HepG2 (cell line): ENCODE measurements at regions not wholly inside any gene's neighbourhood (a gene's known extent, or its start where the extent isn't known, plus 50 kb on each side); places are given as distances from the start of the nearest gene placed in this dataset.

ENCODE experiments used
- ATAC-seq: fragments of 200-7000 bp; cut with Tn5 transposase; 3 replicates; pipeline ENCODE4 v1.9.1; 2020; ENCODE audit warnings: mild to moderate bottlenecking, moderate library complexity
- BruUV-seq: library from RNA; stranded (reverse); fragments of 400-500 nt; replicated peaks from 2 replicates; lab custom pipeline; 2021; lab: Mats Ljungman, UMichigan
- CTCF ChIA-PET: fragments of 300-600 bp; formaldehyde crosslinking; extraction: SDS; loops from one replicate; lab custom pipeline; 2021; ENCODE audit warnings: low total read pairs, inconsistent platforms, low intra/inter-chr PET ratio; lab: Yijun Ruan, JAX
- POLR2A ChIA-PET: fragments of 350-600 bp; sonication (Branson Sonifier 250); formaldehyde crosslinking; loops from one replicate; lab custom pipeline; 2020; ENCODE audit warnings: antibody characterized with exemption, inconsistent platforms; lab: Yijun Ruan, JAX
- DNase-seq: peaks from one replicate; pipeline ENCODE4 v3.0.0-alpha.2; 2015; ENCODE audit warnings: low spot score
- FAIRE-seq: peaks from 3 replicates; lab custom pipeline; 2011; peaks lifted over from hg19 to GRCh38; lab: Jason Lieb, UNC
- H2AFZ ChIP-seq: one replicate; pipeline ENCODE4 v1.6.1; 2011; ENCODE audit warnings: low read length, inconsistent platforms
- H3K27ac ChIP-seq: fragments of 300-600 bp; 3 replicates; pipeline ENCODE4 v1.8.0; 2011; ENCODE audit warnings: mixed run types, mild to moderate bottlenecking, mixed read lengths, low read length, inconsistent platforms; ENCODE audit not compliant: insufficient read depth; ENCODE audit errors: extremely low read length
- H3K27me3 ChIP-seq, 2 experiments: fragments of 200-600 bp in 1 of 2; 2 replicates in 1 of 2; 3 replicates in 1 of 2; pipeline versions ENCODE4 v1.6.0 to v1.8.0; 2011; ENCODE audit warnings: low read length in 2 of 2, mild to moderate bottlenecking in 2 of 2, moderate library complexity in 2 of 2, inconsistent platforms in 1 of 2; ENCODE audit not compliant: insufficient read depth in 2 of 2, control insufficient read depth in 1 of 2
- H3K36me3 ChIP-seq, 2 experiments: fragments of 200-600 bp in 1 of 2; replicated peaks in 1 of 2; 2 replicates in 1 of 2; 3 replicates in 1 of 2; pipeline versions ENCODE4 v1.5.1 to v1.8.0; 2011; ENCODE audit warnings: low read length in 2 of 2, inconsistent platforms in 1 of 2; ENCODE audit not compliant: insufficient read depth in 2 of 2, control insufficient read depth in 1 of 2
- H3K4me1 ChIP-seq: 2 replicates; pipeline ENCODE4 v1.5.1; 2012; ENCODE audit warnings: low read length, inconsistent platforms; ENCODE audit not compliant: insufficient read depth
- H3K4me2 ChIP-seq: 2 replicates; pipeline ENCODE4 v1.6.0; 2011; ENCODE audit warnings: low read depth, low read length, inconsistent platforms
- H3K4me3 ChIP-seq, 3 experiments: fragments of 200-600 bp in 1 of 3; sonication (generic), shearing (Covaris generic) in 1 of 3; replicated peaks in 1 of 3; 2 replicates each; pipeline ENCODE4 v1.5.1; 2011 to 2016; ENCODE audit warnings: low read length in 3 of 3, inconsistent platforms in 2 of 3, low read depth in 2 of 3, mild to moderate bottlenecking in 2 of 3, control low read depth in 1 of 3, mixed read lengths in 1 of 3; ENCODE audit not compliant: insufficient read depth in 1 of 3
- H3K79me2 ChIP-seq: one replicate; pipeline ENCODE4 v1.6.1; 2011; ENCODE audit warnings: low read length, inconsistent platforms; ENCODE audit not compliant: insufficient read depth
- H3K9ac ChIP-seq: 2 replicates; pipeline ENCODE4 v1.6.0; 2011; ENCODE audit warnings: mild to moderate bottlenecking, low read depth, low read length, inconsistent platforms; ENCODE audit not compliant: insufficient read depth
- H3K9me3 ChIP-seq: 2 replicates; pipeline ENCODE4 v1.5.1; 2012; ENCODE audit warnings: mild to moderate bottlenecking, low read length
- H4K20me1 ChIP-seq: 2 replicates; pipeline ENCODE4 v1.6.0; 2011; ENCODE audit warnings: inconsistent platforms, mild to moderate bottlenecking, low read length, moderate library complexity; ENCODE audit not compliant: insufficient read depth
- CC2D1A ChIP-seq: sonication (generic); formaldehyde crosslinking; IDR thresholded peaks from 2 replicates; pipeline ENCODE4 v1.8.1; 2023; ENCODE audit warnings: mild to moderate bottlenecking, missing genetic modification reagents
- CSRNP1 ChIP-seq: sonication (generic); formaldehyde crosslinking; IDR thresholded peaks from 2 replicates; pipeline ENCODE4 v1.8.1; 2023; ENCODE audit warnings: mild to moderate bottlenecking, missing genetic modification reagents
- FOXP1 ChIP-seq, 2 experiments: fragments of 450-650 bp in 1 of 2; IDR thresholded peaks; 2 replicates each; pipeline ENCODE4 v1.6.1; 2017 to 2018; ENCODE audit warnings: antibody characterized with exemption in 1 of 2
- SALL1 ChIP-seq: sonication (generic); formaldehyde crosslinking; IDR thresholded peaks from 2 replicates; pipeline ENCODE4 v1.8.0; 2022; ENCODE audit warnings: mild to moderate bottlenecking, missing genetic modification reagents
- SATB2 ChIP-seq: sonication (generic); formaldehyde crosslinking; IDR thresholded peaks from 2 replicates; pipeline ENCODE4 v1.5.0; 2020; ENCODE audit warnings: missing genetic modification reagents
- TRAFD1 ChIP-seq: sonication (generic); formaldehyde crosslinking; IDR thresholded peaks from 2 replicates; pipeline ENCODE4 v1.5.1; 2020; ENCODE audit warnings: missing genetic modification reagents, mild to moderate bottlenecking, borderline replicate concordance
- ZBTB40 ChIP-seq, 2 experiments: fragments of 450-650 bp in 1 of 2; sonication (generic) in 1 of 2; formaldehyde crosslinking in 1 of 2; IDR thresholded peaks; 2 replicates each; pipeline versions ENCODE4 v1.6.1 to v1.8.0; 2016 to 2022; ENCODE audit warnings: antibody characterized with exemption in 1 of 2, mild to moderate bottlenecking in 1 of 2, missing genetic modification reagents in 1 of 2
- ZFP36L2 ChIP-seq: sonication (generic); formaldehyde crosslinking; IDR thresholded peaks from 2 replicates; pipeline ENCODE4 v1.4.0; 2020; ENCODE audit warnings: missing genetic modification reagents
- ZNF256 ChIP-seq: sonication (generic); formaldehyde crosslinking; conservative IDR thresholded peaks from 2 replicates; pipeline ENCODE4 v1.4.0; 2020; ENCODE audit warnings: missing genetic modification reagents
- ZNF33A ChIP-seq: sonication (generic); formaldehyde crosslinking; IDR thresholded peaks from 2 replicates; pipeline ENCODE4 v1.5.1; 2020; ENCODE audit warnings: missing genetic modification reagents, mild to moderate bottlenecking, moderate library complexity, borderline replicate concordance
- ZNF816 ChIP-seq: sonication (generic); formaldehyde crosslinking; IDR thresholded peaks from 2 replicates; pipeline ENCODE4 v1.8.0; 2022; ENCODE audit warnings: missing genetic modification reagents, mild to moderate bottlenecking, borderline replicate concordance
- WGBS: methylation state at CpG from one replicate; pipeline ENCODE4 v1.1.6; 2017; ENCODE audit warnings: low lambda C conversion rate; 5-methylcytosine and 5-hydroxymethylcytosine counted together
- in situ Hi-C: cut with HindIII; loops from 2 replicates; pipeline ENCODE4 v1.10.0; 2017; ENCODE audit warnings: low pct_unique_long_range_greater_than_20kb; ENCODE audit not compliant: extremely low pct_ligation_motif_present
- intact Hi-C: fragments of 100-400 bp; cut with micrococcal nuclease; formaldehyde crosslinking; loops from one replicate; pipeline ENCODE4 v1.10.0; 2022; ENCODE audit not compliant: unreplicated experiment

- Histone ChIP-seq H4K20me1 (no peaks in the 10 kb centered on the region), H3K4me2 (no peak overlapping the region), H3K27ac (no peak overlapping the region), H3K36me3 (no peaks in the 10 kb centered on the region), H3K9me3 (peaks cover 12% of the 10 kb centered on the region; the same call in 1 of the 2 replicates), H3K9ac (no peak overlapping the region), H3K4me1 (no peaks in the 10 kb centered on the region), H3K4me3 (no peak overlapping the region), H3K79me2 (no peaks in the 10 kb centered on the region), H2AFZ (no peak overlapping the region), H3K27me3 (no peaks in the 10 kb centered on the region)
- intact Hi-C loops = no loop called here
- POLR2A ChIA-PET = no interaction called here
- ATAC-seq (no peak), DNase-seq (no peak), FAIRE-seq (no peak)
- CTCF ChIA-PET = no interaction called here
- no TSS peak for BruUV-seq
- WGBS = 1% methylated on average over 4 of the region's 4 CpGs
- in situ Hi-C loops = no loop called here
- TF ChIP-seq CSRNP1 (CRISPR knock-in tag) (no peak), FOXP1 (IDR thresholded peaks at IDR 0.05) (no peak), FOXP1 (CRISPR knock-in tag; IDR thresholded peaks at IDR 0.05) (no peak), SATB2 (CRISPR knock-in tag) (no peak), ZNF816 (CRISPR knock-in tag) (no peak), ZFP36L2 (CRISPR knock-in tag) (no peak), ZNF33A (CRISPR knock-in tag) (no peak), CC2D1A (CRISPR knock-in tag) (no peak), ZNF256 (CRISPR knock-in tag) (no peak), ZBTB40 (IDR thresholded peaks at IDR 0.05) (no peak), ZBTB40 (CRISPR knock-in tag; IDR thresholded peaks at IDR 0.05) (no peak), TRAFD1 (CRISPR knock-in tag) (no peak), SALL1 (CRISPR knock-in tag) (no peak)
Measured at GRCh38 chr18:43382641-43383403, 105.5 kb upstream of the SYT4 start.
